GM19467 (cell line): ENCODE measurements at regions not wholly inside any gene's neighbourhood (a gene's known extent, or its start where the extent isn't known, plus 50 kb on each side); places are given as distances from the start of the nearest gene placed in this dataset.

Source experiments
- ATAC-seq: cut with Tn5 transposase; IDR thresholded peaks from one replicate; pipeline ENCODE4 v1.9.1; 2021; ENCODE audit warnings: mild to moderate bottlenecking, moderate library complexity; ENCODE audit not compliant: unreplicated experiment

GRCh38 chr16:64185954-64186353, 935.9 kb downstream of the CDH11 start:
- ATAC-seq = no peak

DNA sequence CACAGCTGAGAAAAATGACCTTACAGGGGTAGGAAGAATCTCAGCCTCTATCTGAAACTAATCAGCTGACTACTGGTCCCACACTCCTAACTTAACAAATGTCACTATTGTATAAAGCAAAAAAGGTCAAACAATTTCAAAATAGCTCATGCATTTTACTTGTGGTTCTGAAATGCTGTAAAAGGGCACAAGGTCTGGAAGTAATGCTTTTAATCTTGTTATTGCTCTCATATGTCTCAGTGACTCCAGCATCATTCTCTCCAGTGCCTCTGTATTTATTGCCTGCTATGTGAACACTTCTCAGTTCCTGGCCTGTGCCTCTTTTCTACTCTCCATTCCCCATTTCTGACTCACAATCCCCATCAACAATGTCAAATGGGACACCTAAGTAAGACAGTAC, 937.7 kb downstream of the CDH11 start:
- no peak for ATAC-seq

GRCh38 chr16:64182985-64183384, 938.9 kb downstream of the CDH11 start:
- no peak for ATAC-seq

DNA sequence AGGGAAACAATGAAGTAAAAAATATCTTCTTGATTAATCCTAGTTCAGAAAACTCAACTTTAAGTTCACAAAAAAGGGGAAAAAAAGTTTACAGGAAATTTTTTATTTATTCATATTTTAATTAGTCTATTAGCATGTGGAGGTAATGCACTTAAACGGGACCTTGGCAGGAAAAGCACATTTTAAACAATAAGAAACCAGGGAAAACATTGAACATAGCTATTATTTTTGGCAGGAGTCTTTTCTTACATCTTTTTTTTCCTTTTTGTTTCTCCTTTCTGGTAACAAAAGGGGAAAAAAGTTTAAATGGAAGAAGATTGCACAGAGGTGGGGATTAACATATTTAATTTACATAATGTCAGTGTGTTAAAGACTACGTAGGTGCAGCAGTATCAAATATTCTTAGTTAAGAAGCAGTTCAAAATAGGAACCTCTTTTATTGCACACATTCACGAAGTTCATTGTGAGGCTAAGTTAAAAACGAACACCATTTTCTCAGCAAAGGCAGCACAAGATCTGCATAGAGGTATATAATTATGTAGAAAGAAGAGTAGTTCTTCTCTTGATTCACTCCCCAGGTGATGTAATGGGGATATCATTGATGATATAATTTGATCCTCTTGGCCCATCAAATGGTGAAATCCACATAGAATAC, 940.5 kb downstream of the CDH11 start:
- no peak for ATAC-seq

- no peak for ATAC-seq
Observed at GRCh38 chr16:64180136-64180900, 941.5 kb downstream of the CDH11 start.

GRCh38 chr16:64174327-64174726, 947.5 kb downstream of the CDH11 start:
- ATAC-seq = no peak

DNA sequence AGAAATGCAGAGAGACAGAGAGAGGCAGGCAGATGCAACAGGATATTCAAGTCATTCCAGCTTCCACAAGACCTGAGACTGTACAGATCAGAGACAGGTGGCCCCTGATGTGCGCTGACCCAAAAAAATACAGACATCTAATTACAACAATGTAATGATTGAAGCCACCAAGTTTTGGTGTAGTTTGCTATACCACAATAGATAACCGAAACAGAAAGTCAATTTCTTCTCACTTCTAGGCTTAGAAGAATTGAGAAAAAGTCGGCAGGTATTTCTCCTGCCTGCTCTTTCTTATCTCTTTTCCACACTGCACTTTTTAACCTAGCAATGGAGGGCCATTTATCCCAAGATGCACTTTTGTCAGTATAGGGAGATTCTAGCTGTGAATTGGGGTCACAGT, 949.2 kb downstream of the CDH11 start:
- ATAC-seq = no peak

DNA sequence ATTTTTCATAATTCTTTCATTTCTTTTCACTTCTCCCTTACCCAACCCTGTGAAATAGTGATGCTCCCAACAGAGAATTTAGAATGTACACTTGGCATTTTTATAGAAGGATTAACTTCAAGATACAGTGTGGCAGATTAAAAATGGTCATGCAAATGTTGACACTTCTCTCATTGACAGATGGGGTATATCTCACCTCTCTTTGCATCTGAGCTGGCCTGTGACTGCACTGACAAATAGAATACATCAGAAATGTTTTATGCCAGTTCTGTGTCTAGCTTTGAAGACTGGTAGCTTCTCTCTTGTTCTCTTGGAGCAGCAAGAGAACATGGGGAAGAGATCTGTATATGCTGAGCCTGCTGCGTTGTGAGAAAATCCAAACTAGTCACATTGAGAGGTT, 949.6 kb downstream of the CDH11 start:
- no peak for ATAC-seq

DNA sequence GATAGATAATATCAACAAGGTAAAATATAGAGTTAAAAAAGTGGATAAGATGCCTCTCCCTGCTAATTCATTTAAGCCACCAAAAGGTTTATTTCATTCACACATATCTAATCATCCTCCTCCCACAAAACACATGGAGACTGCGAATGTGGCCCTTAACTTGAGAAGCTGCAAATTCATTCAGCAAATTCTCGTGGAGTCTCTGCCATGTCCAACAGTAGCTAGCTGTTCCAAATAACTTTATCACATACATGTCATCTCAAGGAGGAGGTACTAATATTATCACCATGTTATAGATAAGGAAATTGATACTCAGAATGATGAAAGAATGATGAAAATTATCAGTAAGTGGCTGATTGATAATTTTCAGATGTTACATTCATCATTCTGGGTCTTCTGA, 950.2 kb downstream of the CDH11 start:
- no peak for ATAC-seq

- ATAC-seq = no peak
Observed at GRCh38 chr16:64168371-64168770, 953.5 kb downstream of the CDH11 start.

GRCh38 chr16:64167936-64168335, 953.9 kb downstream of the CDH11 start:
- ATAC-seq = no peak

- no peak for ATAC-seq
Observed at GRCh38 chr16:64165368-64165767, 956.5 kb downstream of the CDH11 start.

DNA sequence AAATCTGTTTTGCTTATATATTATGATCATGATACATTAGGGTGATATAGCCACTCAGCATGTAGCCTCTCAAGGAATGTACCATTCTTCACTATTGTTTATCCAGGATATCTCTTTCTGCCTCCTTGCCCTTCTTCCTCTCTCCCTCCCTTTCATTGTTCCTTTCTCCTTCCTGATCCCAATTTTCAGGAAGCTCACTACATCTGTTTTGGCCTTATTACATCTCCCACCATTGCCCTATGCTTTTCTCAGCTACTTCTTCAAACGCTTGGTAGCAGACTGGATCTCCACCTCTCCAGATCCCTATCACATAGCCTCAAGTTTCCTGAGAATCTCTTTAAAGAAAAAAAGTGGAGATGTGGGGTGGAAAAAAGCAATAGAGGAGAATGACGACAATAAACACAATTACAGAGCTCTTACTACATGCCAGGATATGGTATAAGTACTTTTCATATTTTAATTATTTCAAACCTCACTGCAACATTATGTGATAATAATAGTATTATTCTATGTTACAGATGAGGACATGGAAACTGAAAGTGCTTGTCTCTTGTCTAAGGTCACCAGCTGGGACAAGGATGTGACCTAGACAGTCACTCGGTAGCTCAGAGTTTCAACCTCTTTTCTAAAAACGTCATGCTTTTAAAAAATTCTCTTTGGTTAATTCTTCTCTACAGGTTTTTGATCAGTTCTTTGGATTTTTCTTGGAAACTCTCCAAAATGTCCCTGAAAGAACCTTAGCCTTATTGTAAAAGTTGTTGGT, 959.1 kb downstream of the CDH11 start:
- ATAC-seq = no peak

- ATAC-seq = no peak
Observed at GRCh38 chr16:64159976-64160375, 961.9 kb downstream of the CDH11 start.

DNA sequence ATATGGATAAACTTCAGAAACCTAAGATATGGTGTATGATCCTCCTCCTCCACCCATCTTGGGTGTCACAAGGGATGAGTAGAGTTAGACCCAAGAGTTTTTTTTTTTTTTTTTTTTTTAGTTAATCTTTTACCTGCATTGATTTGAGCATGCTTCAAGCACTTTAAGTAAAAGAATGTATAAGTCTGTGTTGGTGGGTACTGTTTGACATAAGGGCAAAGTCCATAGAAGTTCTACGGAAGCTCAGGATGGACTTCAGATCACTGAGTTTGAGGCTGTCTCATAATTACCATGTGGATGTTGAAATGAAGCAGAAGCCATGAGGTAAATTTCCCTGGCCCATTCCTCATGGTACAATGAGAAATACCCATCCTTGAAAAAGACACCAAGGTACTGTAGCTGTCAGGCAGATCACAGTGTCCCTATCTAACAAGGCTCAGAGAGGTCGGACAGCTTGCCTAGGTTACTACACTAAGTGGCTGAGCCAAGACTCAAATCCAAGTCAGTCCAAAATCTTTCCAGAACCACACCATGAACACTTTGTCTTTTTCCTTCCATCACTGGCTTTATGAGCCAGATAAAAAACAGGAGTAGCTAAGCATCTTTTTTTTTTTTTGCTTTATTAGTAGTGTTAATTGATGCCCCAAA, 962.8 kb downstream of the CDH11 start:
- no peak for ATAC-seq

DNA sequence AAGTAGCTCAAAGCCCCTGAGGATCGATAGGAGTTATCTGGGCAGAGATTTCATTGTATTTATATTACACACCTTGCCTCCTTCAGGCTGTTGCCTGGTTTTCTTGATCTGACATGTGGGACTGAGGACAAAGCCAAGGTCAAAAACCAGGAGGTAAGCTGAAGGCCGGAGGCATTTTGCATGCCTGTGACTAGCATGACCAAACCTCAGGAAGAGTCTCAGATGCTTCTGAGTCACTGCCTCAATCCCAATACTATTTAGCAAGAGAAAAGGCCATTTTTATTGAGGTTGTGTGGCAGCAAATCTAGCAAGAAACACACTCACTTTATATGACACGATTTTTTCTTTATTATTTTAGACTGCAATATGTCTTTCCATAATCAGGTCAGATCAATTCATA, 968.1 kb downstream of the CDH11 start:
- ATAC-seq = no peak

DNA sequence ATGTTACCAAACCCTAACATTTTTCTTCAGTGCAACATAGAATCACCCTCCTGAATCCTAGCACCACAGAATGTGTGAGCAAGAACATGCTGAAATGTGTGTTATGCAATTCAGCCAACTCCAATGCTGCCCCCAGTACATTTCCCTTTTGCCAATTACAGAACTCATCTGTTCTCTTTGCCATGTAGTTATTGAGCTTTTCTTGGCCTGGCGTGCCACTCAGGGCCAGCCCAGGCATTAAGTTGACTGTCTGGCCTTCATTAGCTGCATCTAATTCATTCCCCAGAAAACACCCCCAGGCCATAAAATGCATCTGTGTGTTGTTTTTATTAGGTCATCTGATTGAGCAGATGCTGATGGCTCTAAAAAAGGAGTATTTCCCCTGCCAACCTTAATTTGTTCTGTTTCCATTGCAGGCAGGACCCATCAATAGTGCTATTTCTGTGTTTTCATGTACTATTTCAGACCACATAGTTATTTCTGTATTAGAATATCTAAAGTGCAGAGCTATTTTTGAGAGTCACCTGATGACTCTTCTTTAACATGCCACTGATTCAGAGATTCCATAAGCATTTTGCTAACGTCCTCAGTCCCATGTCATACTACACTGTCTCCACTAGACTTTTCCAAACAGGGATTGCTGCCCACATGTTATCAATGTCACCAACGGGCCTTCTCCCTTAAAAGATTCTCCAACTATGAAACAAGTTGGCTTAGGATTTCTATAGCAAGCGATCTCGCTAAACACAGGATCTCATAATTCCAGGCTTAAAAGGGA, 969.7 kb downstream of the CDH11 start:
- ATAC-seq = no peak

DNA sequence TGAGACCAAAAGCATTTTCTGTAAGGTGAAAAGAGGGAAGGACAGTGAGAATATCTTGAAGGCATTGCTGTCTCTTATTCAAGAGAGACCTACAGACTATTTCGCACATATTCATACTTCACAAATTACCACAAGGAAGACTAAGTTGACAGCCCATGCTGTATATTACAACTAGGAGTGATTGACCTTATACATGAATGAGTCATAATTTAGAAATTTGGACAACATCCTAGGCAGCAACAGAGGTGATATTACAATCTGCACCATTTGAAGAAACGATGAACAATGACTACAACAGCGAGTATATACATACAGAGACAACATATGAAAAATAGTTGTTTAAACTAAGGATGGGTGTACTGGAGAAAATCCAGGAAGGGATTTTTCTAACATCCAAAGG, 971.7 kb downstream of the CDH11 start:
- ATAC-seq = no peak

- ATAC-seq = no peak
Observed at GRCh38 chr16:64149756-64150155, 972.1 kb downstream of the CDH11 start.

- no peak for ATAC-seq
Observed at GRCh38 chr16:64148356-64148755, 973.5 kb downstream of the CDH11 start.

DNA sequence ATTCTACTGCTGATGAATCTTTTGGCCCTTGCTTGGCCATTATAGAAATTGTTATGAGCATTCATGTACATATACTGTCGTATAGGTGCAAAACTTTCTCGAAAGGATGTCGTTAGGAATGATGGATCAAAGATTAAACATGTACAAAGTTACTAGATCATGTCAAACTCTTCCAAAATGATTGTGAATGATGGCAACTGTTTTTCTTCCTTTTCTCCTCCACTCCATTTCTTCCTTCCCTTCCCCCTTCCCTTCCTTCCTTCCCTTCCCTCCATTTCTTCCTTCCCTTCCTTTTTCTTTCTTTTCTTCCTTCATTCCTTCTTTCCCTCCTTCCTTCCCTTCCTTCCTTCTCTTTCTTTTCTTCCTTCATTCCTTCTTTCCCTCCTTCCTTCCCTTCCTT, 973.9 kb downstream of the CDH11 start:
- ATAC-seq = no peak
